EH (cell line): ENCODE measurements at regions not wholly inside any gene's neighbourhood (a gene's known extent, or its start where the extent isn't known, plus 50 kb on each side); places are given as distances from the start of the nearest gene placed in this dataset.
"Not testable (repeated sequence)": the region's sequence is repeated elsewhere in the genome, so short reads cannot be mapped to it uniquely, and the experiment has no call there.

Source experiments
- DNase-seq: peaks from one replicate; pipeline ENCODE4 v3.0.0-alpha.2; 2015; ENCODE audit warnings: low read depth

DNA sequence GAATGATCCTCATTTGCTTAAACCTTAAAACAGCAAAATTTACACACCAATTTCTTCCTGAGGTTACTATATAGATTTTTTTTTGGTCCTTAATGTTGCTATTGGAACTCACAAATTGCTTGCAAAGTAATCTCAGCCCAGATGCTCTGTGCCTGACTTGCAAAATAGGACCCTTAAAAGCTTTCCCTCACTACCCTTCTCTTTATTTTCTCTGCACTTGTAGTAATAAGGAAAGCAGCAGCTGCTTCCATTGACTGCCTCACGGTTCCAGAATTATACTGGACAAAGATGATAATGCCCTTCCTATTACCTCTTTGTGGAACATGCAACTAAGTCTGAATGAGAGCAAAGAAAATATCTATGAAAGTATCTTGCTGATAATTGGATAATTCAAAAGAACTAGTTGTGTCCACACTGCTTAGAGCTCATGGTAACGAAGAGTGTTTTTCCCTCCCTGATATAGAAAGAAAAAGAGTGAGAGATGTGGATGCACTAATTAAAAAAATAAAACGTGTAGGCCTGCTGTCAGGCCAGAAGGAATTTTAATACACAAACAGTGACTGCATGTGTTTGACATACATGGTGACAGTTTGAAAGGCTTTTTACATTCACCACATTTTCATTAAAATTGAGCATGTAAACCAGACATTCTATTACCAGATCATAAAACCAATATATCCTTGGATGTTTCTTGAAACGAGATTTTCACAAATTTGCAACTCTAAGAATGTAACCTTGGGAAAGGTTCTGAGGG, 783.1 kb downstream of the GBE1 start:
- no peak for DNase-seq

DNA sequence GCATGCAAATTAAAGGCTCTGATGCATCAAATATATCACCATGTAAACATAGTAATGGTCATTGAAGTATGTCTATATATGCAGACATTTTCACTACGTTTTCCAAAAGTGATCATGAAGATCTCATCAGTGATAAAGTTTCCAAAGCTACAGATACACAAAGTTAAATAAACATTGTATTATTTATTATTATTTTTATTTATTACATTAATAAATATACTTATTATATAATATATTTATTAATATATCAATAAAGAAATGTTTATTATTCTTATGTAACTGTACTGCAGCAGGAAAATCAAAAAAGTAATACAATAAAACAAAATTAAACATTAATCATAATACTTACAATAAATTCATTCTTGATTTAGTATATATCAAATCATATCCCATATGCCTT, 791.2 kb downstream of the GBE1 start:
- DNase-seq: no peak

GRCh38 chr3:80929576-80929975, 831.9 kb downstream of the GBE1 start:
- DNase-seq: no peak

DNA sequence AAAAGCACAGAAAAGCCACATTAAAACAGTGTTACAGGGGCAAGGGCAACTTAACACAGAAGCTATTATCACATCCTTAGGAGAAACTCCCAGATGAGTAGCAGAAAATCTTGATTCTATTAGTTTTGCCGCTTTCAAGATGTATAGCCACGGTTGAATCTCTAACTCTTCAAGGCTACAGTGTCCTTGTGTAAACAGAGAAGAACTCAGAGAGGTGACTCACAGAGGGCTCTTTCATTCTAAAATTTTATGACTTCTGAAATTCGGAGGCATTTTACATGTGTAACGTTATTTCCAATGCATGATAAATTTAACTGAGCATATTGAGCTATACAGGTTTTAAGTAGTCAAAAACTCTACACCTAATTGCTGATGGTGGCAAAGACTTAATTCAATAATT, 846.6 kb downstream of the GBE1 start:
- no peak for DNase-seq

DNA sequence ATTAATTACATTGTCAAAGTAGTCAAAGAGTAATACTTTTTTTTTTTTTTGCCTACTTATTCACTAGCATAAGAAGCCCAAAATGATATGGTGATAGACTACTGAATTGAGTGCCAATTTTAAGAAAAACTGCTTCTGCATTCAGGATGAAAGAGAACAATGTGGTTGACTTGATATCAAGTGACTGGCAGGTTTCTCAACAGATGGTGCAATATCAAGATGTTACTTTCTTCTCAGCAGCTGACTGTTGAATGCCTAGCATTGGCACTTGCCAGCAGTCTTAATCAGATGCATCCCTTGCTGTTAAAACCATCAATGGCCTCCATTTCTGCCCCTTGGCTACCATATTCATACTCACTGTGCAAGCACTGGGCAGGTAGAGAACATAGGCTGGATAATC, 863.2 kb downstream of the GBE1 start:
- no peak for DNase-seq

DNA sequence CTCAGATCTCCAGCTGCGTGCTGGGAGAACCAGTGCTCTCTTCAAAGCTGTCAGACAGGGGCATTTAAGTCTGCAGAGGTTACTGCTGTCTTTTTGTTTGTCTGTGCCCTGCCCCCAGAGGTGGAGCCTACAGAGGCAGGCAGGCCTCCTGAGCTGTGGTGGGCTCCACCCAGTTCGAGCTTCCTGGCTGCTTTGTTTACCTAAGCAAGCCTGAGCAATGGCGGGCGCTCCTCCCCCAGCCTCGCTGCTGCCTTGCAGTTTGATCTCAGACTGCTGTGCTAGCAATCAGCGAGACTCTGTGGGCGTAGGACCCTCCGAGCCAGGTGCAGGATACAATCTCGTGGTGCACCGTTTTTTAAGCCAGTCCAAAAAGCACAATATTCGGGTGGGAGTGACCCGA, 864.4 kb downstream of the GBE1 start:
- DNase-seq: not testable (repeated sequence)

GRCh38 chr3:80890571-80890970, 870.9 kb downstream of the GBE1 start:
- DNase-seq: no peak

DNA sequence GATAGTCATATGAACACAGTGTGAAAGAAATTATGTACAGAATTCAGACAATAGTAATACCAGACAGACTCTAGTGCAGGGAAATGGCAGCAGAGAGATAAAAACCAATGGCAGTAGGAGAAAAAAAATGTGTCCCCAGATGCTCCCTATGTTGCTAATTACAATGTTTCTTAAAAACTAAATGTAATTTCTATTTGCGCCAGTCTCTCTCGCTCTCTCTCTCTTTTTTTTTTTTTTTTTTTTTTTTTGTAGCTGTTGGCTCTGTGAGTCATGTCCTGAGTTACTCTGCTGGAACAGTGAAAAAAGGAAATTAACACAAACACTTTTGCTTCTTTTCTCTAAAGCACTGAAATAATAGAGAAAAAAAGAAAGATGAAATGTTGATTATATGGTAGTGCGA, 871.9 kb downstream of the GBE1 start:
- no peak for DNase-seq

GRCh38 chr3:80870476-80871041, 890.9 kb downstream of the GBE1 start:
- no peak for DNase-seq

DNA sequence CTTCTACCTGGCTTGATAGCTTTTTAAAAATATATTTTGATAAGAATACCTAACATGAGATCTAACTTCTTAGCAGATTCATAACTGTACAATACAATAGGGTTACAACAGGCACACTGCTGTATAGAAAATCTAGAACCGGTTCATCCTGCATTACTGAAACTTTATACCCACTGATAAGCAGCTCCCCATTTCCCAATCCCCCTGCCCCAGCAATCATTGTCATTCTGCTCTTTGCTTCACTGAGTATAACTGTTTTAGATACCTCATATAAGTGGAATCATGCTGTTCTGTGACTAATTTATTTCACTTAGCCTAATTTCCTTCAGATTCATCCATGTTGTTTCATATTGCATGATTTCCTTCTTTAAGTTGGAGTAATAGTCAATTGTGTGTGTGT, 906.0 kb downstream of the GBE1 start:
- no peak for DNase-seq

GRCh38 chr3:80836395-80836794, 925.0 kb downstream of the GBE1 start:
- DNase-seq: no peak

DNA sequence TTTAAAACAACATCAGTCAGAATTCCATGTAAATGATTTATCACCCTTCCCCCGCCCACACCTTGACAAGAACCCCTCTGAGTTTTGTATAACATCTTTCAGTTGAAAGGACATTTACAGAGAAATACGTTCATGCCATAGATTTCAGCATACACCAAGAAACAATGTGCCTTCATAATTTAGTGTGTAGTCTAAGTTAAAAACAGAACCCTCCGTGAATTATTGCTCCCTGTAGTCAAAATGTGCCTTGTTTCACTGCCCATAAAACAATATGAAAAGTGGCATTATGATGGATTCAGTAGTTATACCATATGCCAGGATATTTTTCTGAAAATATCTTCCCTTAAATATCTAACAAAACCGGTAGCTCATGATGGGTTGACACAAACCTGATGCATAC, 953.9 kb downstream of the GBE1 start:
- no peak for DNase-seq

- DNase-seq: no peak
Measured at GRCh38 chr3:80806673-80807072, 954.8 kb downstream of the GBE1 start.

DNA sequence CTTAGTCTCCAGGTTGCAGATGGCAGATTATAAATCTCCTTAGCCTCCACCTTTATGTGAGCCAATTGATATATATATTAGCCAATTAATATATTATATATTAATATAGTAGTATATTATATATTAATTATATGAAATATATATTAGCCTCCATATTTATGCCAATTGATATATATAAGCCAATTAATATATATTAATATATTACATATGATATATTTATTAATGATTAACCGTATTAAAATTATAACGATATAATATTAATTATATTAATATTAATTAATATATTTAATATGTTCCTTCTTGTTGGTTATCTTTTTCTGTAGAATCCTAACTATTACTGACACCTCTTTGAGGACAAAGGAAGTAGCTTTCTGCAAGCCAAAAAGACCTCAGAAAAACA, 972.5 kb downstream of the GBE1 start:
- no peak for DNase-seq

DNA sequence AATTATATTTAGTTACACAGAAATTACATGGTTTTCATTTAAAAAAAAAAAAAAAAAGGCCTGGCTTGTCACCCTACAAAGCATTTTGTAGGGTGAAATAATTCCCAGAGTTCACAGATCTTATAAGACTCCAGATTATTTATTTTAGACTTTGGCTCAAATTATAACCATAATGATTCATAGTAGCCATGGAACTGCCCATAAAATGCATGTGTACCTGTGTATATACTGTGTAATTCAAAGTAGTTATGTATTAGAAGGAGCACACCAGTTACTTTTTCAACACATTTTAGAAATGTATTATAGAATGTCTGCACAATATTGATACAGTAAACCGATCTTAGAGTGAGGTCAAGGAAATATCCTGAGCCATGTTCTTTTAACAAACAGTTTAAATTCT, 975.6 kb downstream of the GBE1 start:
- DNase-seq: no peak

GRCh38 chr3:80785475-80785874, 976.0 kb downstream of the GBE1 start:
- DNase-seq: no peak

- peak; percentile 69 for DNase-seq
Measured at GRCh38 chr3:80771085-80771484, 990.4 kb downstream of the GBE1 start.

- peak; percentile 70 for DNase-seq
Measured at GRCh38 chr3:80770106-80771074, 991.1 kb downstream of the GBE1 start.

DNA sequence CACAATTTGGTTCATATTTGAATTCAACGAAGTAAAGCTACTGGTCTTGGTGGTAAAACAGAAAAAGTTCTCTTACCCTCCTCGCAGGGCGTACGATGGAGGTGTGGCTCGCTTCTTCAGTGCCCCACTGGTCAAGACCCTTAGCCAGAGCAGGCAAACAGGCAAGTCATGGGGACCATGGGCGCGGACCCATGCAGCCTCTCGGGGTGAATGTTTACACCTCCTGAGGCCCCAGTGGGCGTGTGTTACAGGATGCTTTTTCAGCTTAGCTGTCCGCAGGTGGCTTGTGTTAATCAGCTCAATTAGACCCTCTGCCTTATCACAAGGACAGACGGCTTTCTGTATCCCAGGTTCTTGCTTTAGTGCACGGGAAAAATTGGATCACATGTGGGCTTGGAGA, 991.8 kb downstream of the GBE1 start:
- DNase-seq: no peak

GRCh38 chr3:80767604-80768003, 993.8 kb downstream of the GBE1 start:
- peak; percentile 1 for DNase-seq

DNA sequence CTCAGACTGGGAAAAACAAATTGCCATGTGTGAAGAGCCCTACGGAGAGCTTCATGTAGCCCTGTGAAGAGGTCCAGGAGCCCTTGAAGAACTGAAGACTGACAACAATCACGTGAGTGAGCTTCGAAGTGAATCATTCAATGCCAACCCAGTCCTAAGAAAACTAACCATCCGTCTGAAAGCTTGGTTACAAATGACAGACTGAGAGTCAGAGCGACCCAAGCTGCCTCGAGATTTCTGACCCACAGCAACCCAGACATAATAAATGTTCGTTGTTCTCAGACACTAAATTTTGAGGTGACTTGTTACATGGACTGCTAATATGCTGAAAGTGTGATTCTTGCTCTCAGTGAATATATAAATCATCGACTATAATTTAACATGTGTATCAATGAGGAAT, 987.2 kb upstream of the ROBO1 start:
- DNase-seq: no peak

DNA sequence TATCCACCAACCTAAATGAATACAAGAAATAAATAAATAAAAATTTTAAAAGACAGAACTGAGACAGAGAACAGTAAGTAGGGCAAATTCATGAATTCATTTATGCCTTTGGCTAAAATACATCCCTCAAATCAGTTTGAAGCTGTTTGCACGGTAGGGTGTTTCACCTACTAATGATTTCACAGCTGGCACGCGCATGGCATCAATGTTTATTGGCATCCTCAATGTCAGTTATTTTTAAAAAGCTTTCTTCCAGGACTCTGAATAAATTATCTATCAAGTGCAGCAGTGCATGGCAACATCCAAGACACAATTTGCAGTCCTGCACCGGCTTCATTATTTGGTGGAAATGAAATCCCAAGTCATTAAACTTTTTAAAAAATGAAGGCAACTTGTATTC, 985.2 kb upstream of the ROBO1 start:
- DNase-seq: no peak

- no peak for DNase-seq
Measured at GRCh38 chr3:80750637-80751036, 982.8 kb upstream of the ROBO1 start.
